Transverse colon (tissue), 4 donors: ENCODE measurements at regions not wholly inside any gene's neighbourhood (a gene's known extent, or its start where the extent isn't known, plus 50 kb on each side); places are given as distances from the start of the nearest gene placed in this dataset.

ENCODE experiments used
- DNase-seq: peaks from one replicate; pipeline ENCODE4 v3.0.0-alpha.2; 2019
- H3K27ac ChIP-seq, 4 donors: fragments of 200-600 bp; sonication (generic); 2 replicates each; pipeline ENCODE4 v1.5.1; 2016 to 2018; ENCODE audit warnings: inconsistent platforms in 4 of 4
- H3K27me3 ChIP-seq: fragments of 200-600 bp; sonication (generic); 2 replicates; pipeline ENCODE4 v1.5.1; 2017; ENCODE audit warnings: inconsistent platforms
- H3K36me3 ChIP-seq, 4 donors: fragments of 200-600 bp; sonication (generic); 2 replicates each; pipeline ENCODE4 v1.5.1; 2017 to 2019; ENCODE audit warnings: inconsistent platforms in 4 of 4
- H3K4me1 ChIP-seq, 4 donors: fragments of 200-600 bp; sonication (generic); 2 replicates each; pipeline ENCODE4 v1.5.1; 2017 to 2020; ENCODE audit warnings: inconsistent platforms in 4 of 4
- H3K4me3 ChIP-seq, 4 donors: fragments of 200-600 bp; sonication (generic); 1 replicate in 1 of 4; 2 replicates in 3 of 4; pipeline versions ENCODE4 v1.5.1 to v1.6.1; 2017 to 2019; ENCODE audit warnings: inconsistent platforms in 4 of 4
- H3K9me3 ChIP-seq, 2 donors: fragments of 200-600 bp; sonication (generic); 2 replicates each; pipeline ENCODE4 v1.5.1; 2017 to 2019; ENCODE audit warnings: inconsistent platforms in 2 of 2
- CTCF ChIP-seq, 5 experiments: fragments of 200-600 bp in 3 of 5; fragments of 450-650 bp in 2 of 5; sonication (generic) in 3 of 5; IDR thresholded peaks; 1 replicate in 2 of 5; 2 replicates in 3 of 5; pipeline ENCODE4 v1.5.1; 2016 to 2017; ENCODE audit warnings: antibody characterized with exemption in 5 of 5, inconsistent platforms in 3 of 5, mild to moderate bottlenecking in 2 of 5, moderate library complexity in 1 of 5
- EP300 ChIP-seq: sonication (generic); formaldehyde crosslinking; IDR thresholded peaks from one replicate; pipeline ENCODE4 v1.6.1; 2017; ENCODE audit warnings: antibody characterized with exemption, low read depth
- POLR2A ChIP-seq: fragments of 450-650 bp; IDR thresholded peaks from one replicate; pipeline ENCODE4 v1.6.1; 2016; ENCODE audit warnings: antibody characterized with exemption, mild to moderate bottlenecking, moderate library complexity
- POLR2AphosphoS5 ChIP-seq, 3 donors: sonication (generic); formaldehyde crosslinking; IDR thresholded peaks; one replicate each; pipeline ENCODE4 v1.6.1; 2016; ENCODE audit warnings: antibody characterized with exemption in 3 of 3
- WGBS, 2 donors: methylation state at CpG; one replicate each; pipeline ENCODE4 v1.1.5; 2018; ENCODE audit warnings: low coverage in 1 of 2; 5-methylcytosine and 5-hydroxymethylcytosine counted together
- in situ Hi-C, 4 donors: fragments of 200-750 bp; cut with MboI; loops; one replicate each; pipeline versions ENCODE4 v1.15.0 to v1.15.1; 2017; ENCODE audit warnings: low sequenced_read_pairs in 3 of 4, low pct_ligation_motif_present in 1 of 4, low pct_unique_long_range_greater_than_20kb in 1 of 4
- intact Hi-C: fragments of 100-400 bp; cut with DNase I; formaldehyde crosslinking; loops from one replicate; pipeline ENCODE4 v1.15.1; 2023; ENCODE audit warnings: low total_unique reads

- Histone ChIP-seq H3K4me3 (no peak overlapping the region), H3K4me1 (peaks cover 3 to 34% (median 7%) of the 10 kb centered on the region in 4 donors), H3K27ac (no peak overlapping the region), H3K27me3 (no peaks in the 10 kb centered on the region), H3K9me3 (peaks cover 0 to under 1% of the 10 kb centered on the region in 2 donors), H3K36me3 (no peaks in the 10 kb centered on the region)
- in situ Hi-C loops (no loop called here), intact Hi-C loops (no loop called here)
- TF ChIP-seq POLR2AphosphoS5 (IDR thresholded peaks at IDR 0.05) (no peak), EP300 (no peak)
- 83% methylated on average over 1 of the region's 1 CpG for WGBS, 2 donors
- no peak for DNase-seq
These were observed 91.5 kb upstream of the KIF5B start for GRCh38 chr10:32147730-32148129.

GRCh38 chr10:32146166-32146565 is 89.9 kb upstream of the KIF5B start:
- 67 to 86% methylated on average over 1 to 4 of the region's 4 CpGs for WGBS, 2 donors
- Histone ChIP-seq H3K4me3 (no peak overlapping the region), H3K27ac (no peak overlapping the region), H3K4me1 (peaks cover 3 to 41% (median 9%) of the 10 kb centered on the region in 4 donors), H3K36me3 (no peaks in the 10 kb centered on the region), H3K9me3 (no peaks in the 10 kb centered on the region), H3K27me3 (no peaks in the 10 kb centered on the region)
- in situ Hi-C loops (no loop called here), intact Hi-C loops (no loop called here)
- no peak for DNase-seq
- TF ChIP-seq CTCF (IDR thresholded peaks at IDR 0.05) (no peak), POLR2A (no peak), EP300 (no peak), POLR2AphosphoS5 (IDR thresholded peaks at IDR 0.05) (no peak)

- peaks cover 3 to 41% (median 13%) of the 10 kb centered on the region in 4 donors for H3K4me1 ChIP-seq
- H3K27me3 ChIP-seq: no peaks in the 10 kb centered on the region
- no peaks in the 10 kb centered on the region for H3K36me3 ChIP-seq
- H3K4me3 ChIP-seq: no peak overlapping the region
- peak; percentile 75 for DNase-seq
- intact Hi-C loops (no loop called here), in situ Hi-C loops (no loop called here)
- peak; percentile 75 for TF ChIP-seq POLR2A
- no peak for TF ChIP-seq EP300
- TF ChIP-seq CTCF (IDR thresholded peaks at IDR 0.05): no peak
- peak in 2 of 3 donors; percentile 51 to 69 for TF ChIP-seq POLR2AphosphoS5 (IDR thresholded peaks at IDR 0.05)
- H3K27ac ChIP-seq: peak overlapping the region; percentile 70 to 82 (median 80)
- 46 to 58% methylated on average over 4 to 10 of the region's 10 CpGs for WGBS, 2 donors
- H3K9me3 ChIP-seq: no peaks in the 10 kb centered on the region
These were observed 88.8 kb upstream of the KIF5B start for GRCh38 chr10:32144817-32145688.

- intact Hi-C loops: no loop called here
- no peaks in the 10 kb centered on the region for H3K27me3 ChIP-seq
- in situ Hi-C loops: no loop called here
- H3K4me1 ChIP-seq: peaks cover 3 to 41% (median 26%) of the 10 kb centered on the region in 4 donors
- H3K4me3 ChIP-seq: no peak overlapping the region
- H3K36me3 ChIP-seq: no peaks in the 10 kb centered on the region
- H3K27ac ChIP-seq: no peak overlapping the region
- no peak for TF ChIP-seq POLR2AphosphoS5 (IDR thresholded peaks at IDR 0.05)
- TF ChIP-seq POLR2A: no peak
- no peak for TF ChIP-seq CTCF (IDR thresholded peaks at IDR 0.05)
- TF ChIP-seq EP300: no peak
- WGBS, 2 donors: 80 to 81% methylated on average over 5 to 7 of the region's 7 CpGs
- H3K9me3 ChIP-seq: no peaks in the 10 kb centered on the region
- DNase-seq: no peak
These were observed 87.2 kb upstream of the KIF5B start for GRCh38 chr10:32143302-32143847.
